ENCODE measurements at regions not wholly inside any gene's neighbourhood (a gene's known extent, or its start where the extent isn't known, plus 50 kb on each side); places are given as distances from the start of the nearest gene placed in this dataset.

DNA sequence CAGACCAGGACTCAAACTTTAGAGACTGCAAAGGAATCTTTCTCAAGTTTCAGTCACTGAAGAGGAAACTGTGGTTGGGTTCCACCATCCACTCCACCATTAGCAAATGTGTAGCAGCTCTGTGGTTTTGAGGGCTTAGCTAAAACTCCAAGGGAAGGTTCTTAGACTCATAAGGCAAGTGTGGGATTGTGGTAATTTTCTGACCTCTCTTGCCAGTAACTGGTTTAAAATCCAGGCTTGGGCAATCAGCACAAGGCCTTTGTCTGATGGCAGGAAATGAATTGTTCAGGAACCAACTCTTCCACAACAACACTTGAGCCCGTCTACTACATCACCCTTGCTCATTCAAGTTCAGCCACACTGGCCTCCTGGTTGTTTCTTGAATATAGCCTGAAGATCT is 68.6 kb upstream of the FBXL4 start:
- no peak overlapping the region for H3K4me2 ChIP-seq (ENCODE audit: low read length)

GRCh38 chr6:99014061-99014460 is 66.3 kb upstream of the FBXL4 start:
- Histone ChIP-seq H3K27me3 (ENCODE audit: control insufficient read depth, low read length) (0 out of 2 replicates have a peak, but pooled peaks cover 3% of the 10 kb centered on the region), H3K4me3 (ENCODE audit: low read length) (no peak overlapping the region), H3K79me2 (ENCODE audit: control insufficient read depth, low read length) (no peaks in the 10 kb centered on the region), H3K4me2 (ENCODE audit: low read length) (no peak overlapping the region), H3K27ac (ENCODE audit: low read depth, low read length) (no peak overlapping the region), H3F3A (ENCODE audit: control insufficient read depth, insufficient read depth) (no peaks in the 10 kb centered on the region), H3K9me2 (replicated peaks; ENCODE audit: control insufficient read depth, low read length) (no peaks in the 10 kb centered on the region), H3K9me3 (ENCODE audit: control insufficient read depth, insufficient read depth, low read length) (no peaks in the 10 kb centered on the region), H4K20me1 (ENCODE audit: control insufficient read depth, insufficient read depth, low read depth, low read length) (no peaks in the 10 kb centered on the region), H3K4me1 (ENCODE audit: control insufficient read depth, low read length) (no peaks in the 10 kb centered on the region), H3K36me3 (ENCODE audit: control insufficient read depth, low read length) (no peaks in the 10 kb centered on the region)
- TF ChIP-seq, protein P1, sequence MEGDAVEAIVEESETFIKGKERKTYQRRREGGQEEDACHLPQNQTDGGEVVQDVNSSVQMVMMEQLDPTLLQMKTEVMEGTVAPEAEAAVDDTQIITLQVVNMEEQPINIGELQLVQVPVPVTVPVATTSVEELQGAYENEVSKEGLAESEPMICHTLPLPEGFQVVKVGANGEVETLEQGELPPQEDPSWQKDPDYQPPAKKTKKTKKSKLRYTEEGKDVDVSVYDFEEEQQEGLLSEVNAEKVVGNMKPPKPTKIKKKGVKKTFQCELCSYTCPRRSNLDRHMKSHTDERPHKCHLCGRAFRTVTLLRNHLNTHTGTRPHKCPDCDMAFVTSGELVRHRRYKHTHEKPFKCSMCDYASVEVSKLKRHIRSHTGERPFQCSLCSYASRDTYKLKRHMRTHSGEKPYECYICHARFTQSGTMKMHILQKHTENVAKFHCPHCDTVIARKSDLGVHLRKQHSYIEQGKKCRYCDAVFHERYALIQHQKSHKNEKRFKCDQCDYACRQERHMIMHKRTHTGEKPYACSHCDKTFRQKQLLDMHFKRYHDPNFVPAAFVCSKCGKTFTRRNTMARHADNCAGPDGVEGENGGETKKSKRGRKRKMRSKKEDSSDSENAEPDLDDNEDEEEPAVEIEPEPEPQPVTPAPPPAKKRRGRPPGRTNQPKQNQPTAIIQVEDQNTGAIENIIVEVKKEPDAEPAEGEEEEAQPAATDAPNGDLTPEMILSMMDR (IDR thresholded peaks at IDR 0.05; ENCODE audit: low read depth, low read length, poor library complexity, severe bottlenecking): no peak
- TF ChIP-seq EZH2phosphoT487 (IDR thresholded peaks at IDR 0.05; ENCODE audit: borderline replicate concordance, low read length): no peak

More for the DNA sequence above, 68.6 kb upstream of the FBXL4 start:
- H3K4me1 ChIP-seq (ENCODE audit: control insufficient read depth, low read length): no peaks in the 10 kb centered on the region
- H3K9me3 ChIP-seq (ENCODE audit: control insufficient read depth, insufficient read depth, low read length): no peaks in the 10 kb centered on the region
- no peaks in the 10 kb centered on the region for H4K20me1 ChIP-seq (ENCODE audit: control insufficient read depth, insufficient read depth, low read depth, low read length)
- no peaks in the 10 kb centered on the region for H3F3A ChIP-seq (ENCODE audit: control insufficient read depth, insufficient read depth)
- no peak overlapping the region for H3K27ac ChIP-seq (ENCODE audit: low read depth, low read length)
- TF ChIP-seq EZH2phosphoT487 (IDR thresholded peaks at IDR 0.05; ENCODE audit: borderline replicate concordance, low read length): no peak
- TF ChIP-seq, protein P1 (IDR thresholded peaks at IDR 0.05; ENCODE audit: low read depth, low read length, poor library complexity, severe bottlenecking): no peak
- H3K36me3 ChIP-seq (ENCODE audit: control insufficient read depth, low read length): no peaks in the 10 kb centered on the region
- H3K9me2 ChIP-seq (replicated peaks; ENCODE audit: control insufficient read depth, low read length): no peaks in the 10 kb centered on the region
- H3K27me3 ChIP-seq (ENCODE audit: control insufficient read depth, low read length): no peaks in the 10 kb centered on the region
- H3K4me3 ChIP-seq (ENCODE audit: low read length): no peak overlapping the region
- H3K79me2 ChIP-seq (ENCODE audit: control insufficient read depth, low read length): no peaks in the 10 kb centered on the region

GRCh38 chr6:99013661-99014060 is 65.9 kb upstream of the FBXL4 start:
- no peaks in the 10 kb centered on the region for H3K36me3 ChIP-seq (ENCODE audit: control insufficient read depth, low read length)
- no peaks in the 10 kb centered on the region for H3K79me2 ChIP-seq (ENCODE audit: control insufficient read depth, low read length)
- no peak for TF ChIP-seq EZH2phosphoT487 (IDR thresholded peaks at IDR 0.05; ENCODE audit: borderline replicate concordance, low read length)
- TF ChIP-seq, protein P1 (IDR thresholded peaks at IDR 0.05; ENCODE audit: low read depth, low read length, poor library complexity, severe bottlenecking): no peak
- H3K9me2 ChIP-seq (replicated peaks; ENCODE audit: control insufficient read depth, low read length): no peaks in the 10 kb centered on the region
- H3K27me3 ChIP-seq (ENCODE audit: control insufficient read depth, low read length): 0 out of 2 replicates have a peak, but pooled peaks cover 3% of the 10 kb centered on the region
- H3K4me1 ChIP-seq (ENCODE audit: control insufficient read depth, low read length): no peaks in the 10 kb centered on the region
- no peak overlapping the region for H3K4me3 ChIP-seq (ENCODE audit: low read length)
- H3K4me2 ChIP-seq (ENCODE audit: low read length): no peak overlapping the region
- no peaks in the 10 kb centered on the region for H4K20me1 ChIP-seq (ENCODE audit: control insufficient read depth, insufficient read depth, low read depth, low read length)
- H3K9me3 ChIP-seq (ENCODE audit: control insufficient read depth, insufficient read depth, low read length): no peaks in the 10 kb centered on the region
- no peaks in the 10 kb centered on the region for H3F3A ChIP-seq (ENCODE audit: control insufficient read depth, insufficient read depth)
- H3K27ac ChIP-seq (ENCODE audit: low read depth, low read length): no peak overlapping the region
